Neural cell (in vitro differentiated cells): ENCODE measurements at regions not wholly inside any gene's neighbourhood (a gene's known extent, or its start where the extent isn't known, plus 50 kb on each side); places are given as distances from the start of the nearest gene placed in this dataset.
"Not testable (repeated sequence)": the region's sequence is repeated elsewhere in the genome, so short reads cannot be mapped to it uniquely, and the experiment has no call there.

ENCODE experiments used
- H2AFZ ChIP-seq: fragments of 200-600, 300-800 bp; sonication (generic), shearing (Covaris generic); 2 replicates; pipeline ENCODE4 v1.6.0; 2014; ENCODE audit warnings: low read depth, mild to moderate bottlenecking, antibody characterized with exemption, low read length, moderate library complexity
- H3F3A ChIP-seq: fragments of 200-600 bp; shearing (Covaris generic); 2 replicates; pipeline ENCODE4 v1.6.1; 2016; ENCODE audit warnings: mild to moderate bottlenecking, moderate library complexity, mixed read lengths, antibody characterized with exemption, low read length; ENCODE audit not compliant: insufficient read depth, poor library complexity, severe bottlenecking
- H3K27ac ChIP-seq: fragments of 200-600, 300-800 bp; sonication (generic), shearing (Covaris generic); 2 replicates; pipeline ENCODE4 v1.5.1; 2014; ENCODE audit warnings: mild to moderate bottlenecking, low read length, moderate library complexity
- H3K27me3 ChIP-seq: fragments of 300-800, 200-600 bp; sonication (generic), shearing (Covaris generic); 2 replicates; pipeline ENCODE4 v1.6.0; 2014; ENCODE audit warnings: mild to moderate bottlenecking, low read depth, low read length, moderate library complexity; ENCODE audit not compliant: insufficient read depth
- H3K36me3 ChIP-seq: fragments of 300-800, 200-600 bp; sonication (generic), shearing (Covaris generic); 2 replicates; pipeline ENCODE4 v1.5.1; 2014; ENCODE audit warnings: mild to moderate bottlenecking, antibody characterized with exemption, low read length, moderate library complexity; ENCODE audit not compliant: insufficient read depth
- H3K4me2 ChIP-seq: fragments of 300-800, 200-600 bp; sonication (generic), shearing (Covaris generic); 2 replicates; pipeline ENCODE4 v1.6.0; 2014; ENCODE audit warnings: mild to moderate bottlenecking, low read length
- H3K4me3 ChIP-seq: fragments of 300-800, 200-600 bp; sonication (generic), shearing (Covaris generic); 2 replicates; pipeline ENCODE4 v1.5.1; 2014; ENCODE audit warnings: mild to moderate bottlenecking, low read length, moderate library complexity
- H3K79me2 ChIP-seq: fragments of 200-600 bp; shearing (Covaris generic); replicated peaks from 2 replicates; pipeline ENCODE4 v1.6.0; 2014; ENCODE audit warnings: mild to moderate bottlenecking, low read length, moderate library complexity; ENCODE audit not compliant: insufficient read depth
- H3K9ac ChIP-seq: fragments of 300-800, 200-600 bp; sonication (generic), shearing (Covaris generic); 2 replicates; pipeline ENCODE4 v1.6.1; 2016; ENCODE audit warnings: mild to moderate bottlenecking, low read length, mixed read lengths
- H3K9me2 ChIP-seq: fragments of 200-600 bp; shearing (Covaris generic); 2 replicates; pipeline ENCODE4 v1.6.1; 2016; ENCODE audit warnings: mild to moderate bottlenecking, low read length, mixed read lengths; ENCODE audit not compliant: insufficient read depth
- H3K9me3 ChIP-seq: fragments of 200-600, 300-800 bp; sonication (generic), shearing (Covaris generic); 2 replicates; pipeline ENCODE4 v1.6.1; 2016; ENCODE audit warnings: mild to moderate bottlenecking, mixed run types, low read length, moderate library complexity, mixed read lengths
- H4K20me1 ChIP-seq: fragments of 200-600 bp; shearing (Covaris generic); 2 replicates; pipeline ENCODE4 v1.6.1; 2016; ENCODE audit warnings: mild to moderate bottlenecking, mixed run types; ENCODE audit not compliant: insufficient read depth
- CTCF ChIP-seq: fragments of 450-650 bp; IDR thresholded peaks from 2 replicates; pipeline ENCODE4 v1.5.1; 2014; ENCODE audit warnings: antibody characterized with exemption, mild to moderate bottlenecking, moderate library complexity; ENCODE audit not compliant: poor library complexity, severe bottlenecking
- EP300 ChIP-seq: fragments of 450-650 bp; conservative IDR thresholded peaks from 2 replicates; pipeline ENCODE4 v1.6.1; 2014; ENCODE audit warnings: antibody characterized with exemption, mild to moderate bottlenecking, moderate library complexity; ENCODE audit not compliant: poor library complexity, severe bottlenecking
- EZH2 ChIP-seq: fragments of 200-600, 300-800 bp; shearing (Covaris generic), sonication (generic); IDR thresholded peaks from 2 replicates; pipeline ENCODE4 v1.6.1; 2014; ENCODE audit warnings: antibody characterized with exemption, low read length, borderline replicate concordance, mild to moderate bottlenecking; ENCODE audit not compliant: insufficient read depth, poor library complexity, severe bottlenecking
- MXI1 ChIP-seq: fragments of 450-650 bp; conservative IDR thresholded peaks from 2 replicates; pipeline ENCODE4 v1.6.1; 2014; ENCODE audit warnings: antibody characterized with exemption, mild to moderate bottlenecking; ENCODE audit not compliant: poor library complexity, severe bottlenecking
- POLR2AphosphoS5 ChIP-seq: IDR thresholded peaks from 2 replicates; pipeline ENCODE4 v1.6.1; 2012
- RAD21 ChIP-seq: fragments of 450-650 bp; conservative IDR thresholded peaks from 2 replicates; pipeline ENCODE4 v1.6.1; 2014; ENCODE audit warnings: antibody characterized with exemption, mild to moderate bottlenecking, moderate library complexity
- REST ChIP-seq: IDR thresholded peaks from 2 replicates; pipeline ENCODE4 v1.6.1; 2012; ENCODE audit warnings: borderline replicate concordance
- SMC3 ChIP-seq: fragments of 450-650 bp; conservative IDR thresholded peaks from 2 replicates; pipeline ENCODE4 v1.6.1; 2014; ENCODE audit warnings: antibody characterized with exemption, mild to moderate bottlenecking, moderate library complexity; ENCODE audit not compliant: poor library complexity
- TAF1 ChIP-seq: IDR thresholded peaks from 2 replicates; pipeline ENCODE4 v1.6.1; 2012; ENCODE audit warnings: low read depth

- Histone ChIP-seq H3K9ac (no peak overlapping the region), H3F3A (no peaks in the 10 kb centered on the region), H3K36me3 (no peaks in the 10 kb centered on the region), H3K27me3 (no peaks in the 10 kb centered on the region), H3K9me2 (no peaks in the 10 kb centered on the region), H3K4me3 (no peak overlapping the region), H3K79me2 (no peaks in the 10 kb centered on the region), H3K27ac (no peak overlapping the region), H3K9me3 (peaks cover 12% of the 10 kb centered on the region), H4K20me1 (no peaks in the 10 kb centered on the region), H2AFZ (no peak overlapping the region), H3K4me2 (no peak overlapping the region)
- TF ChIP-seq RAD21, result no peak
- TF ChIP-seq TAF1, result no peak
- no peak for TF ChIP-seq MXI1
Measured at GRCh38 chr6:40668203-40668602, 81.0 kb upstream of the LRFN2 start.

- Histone ChIP-seq H3K4me3 (no peak overlapping the region), H3K9me3 (peaks cover 12% of the 10 kb centered on the region), H3K27ac (no peak overlapping the region), H3K4me2 (no peak overlapping the region), H3K27me3 (no peaks in the 10 kb centered on the region), H3K36me3 (no peaks in the 10 kb centered on the region), H2AFZ (no peak overlapping the region), H3K79me2 (no peaks in the 10 kb centered on the region), H3F3A (no peaks in the 10 kb centered on the region), H4K20me1 (no peaks in the 10 kb centered on the region), H3K9ac (no peak overlapping the region), H3K9me2 (no peaks in the 10 kb centered on the region)
- TF ChIP-seq MXI1 (no peak), SMC3 (no peak), REST (no peak), POLR2AphosphoS5 (no peak), EP300 (no peak), RAD21 (no peak), EZH2 (no peak), CTCF (no peak), TAF1 (no peak)
Measured at GRCh38 chr6:40666530-40666929, 79.4 kb upstream of the LRFN2 start.

- Histone ChIP-seq H3K27me3 (no peaks in the 10 kb centered on the region), H3K27ac (peak overlapping the region; percentile 75), H3K4me2 (peak overlapping the region; percentile 53), H3K9me3 (peaks cover 12% of the 10 kb centered on the region), H3K9ac (peak overlapping the region; percentile 24), H3K9me2 (no peaks in the 10 kb centered on the region), H2AFZ (no peak overlapping the region), H3K79me2 (no peaks in the 10 kb centered on the region), H4K20me1 (no peaks in the 10 kb centered on the region), H3K4me3 (no peak overlapping the region), H3K36me3 (no peaks in the 10 kb centered on the region), H3F3A (no peaks in the 10 kb centered on the region)
- TF ChIP-seq CTCF (no peak), RAD21 (no peak), EP300 (no peak), POLR2AphosphoS5 (no peak)
Measured at GRCh38 chr6:40661726-40662125, 74.6 kb upstream of the LRFN2 start.

- not testable (repeated sequence) for H3K9me3 ChIP-seq, H3K9me2 ChIP-seq, H3K4me3 ChIP-seq, H2AFZ ChIP-seq, H3K27ac ChIP-seq, H3K27me3 ChIP-seq, H3K9ac ChIP-seq, H4K20me1 ChIP-seq, H3K36me3 ChIP-seq, H3F3A ChIP-seq, H3K4me2 ChIP-seq, H3K79me2 ChIP-seq
Measured at GRCh38 chr6:40656772-40657171, 69.6 kb upstream of the LRFN2 start.
